GM10266 (cell line): ENCODE measurements at regions not wholly inside any gene's neighbourhood (a gene's known extent, or its start where the extent isn't known, plus 50 kb on each side); places are given as distances from the start of the nearest gene placed in this dataset.

Experiments
- DNase-seq: peaks from one replicate; pipeline ENCODE4 v3.0.0; 2012; ENCODE audit errors: extremely low spot score
- TF ChIP-seq, protein P1 (sequence below): IDR thresholded peaks from 2 replicates; pipeline ENCODE4 v1.5.1; 2012; ENCODE audit warnings: mild to moderate bottlenecking, low read depth; ENCODE audit not compliant: control insufficient read depth, insufficient read depth; ENCODE audit errors: missing control alignments

DNA sequence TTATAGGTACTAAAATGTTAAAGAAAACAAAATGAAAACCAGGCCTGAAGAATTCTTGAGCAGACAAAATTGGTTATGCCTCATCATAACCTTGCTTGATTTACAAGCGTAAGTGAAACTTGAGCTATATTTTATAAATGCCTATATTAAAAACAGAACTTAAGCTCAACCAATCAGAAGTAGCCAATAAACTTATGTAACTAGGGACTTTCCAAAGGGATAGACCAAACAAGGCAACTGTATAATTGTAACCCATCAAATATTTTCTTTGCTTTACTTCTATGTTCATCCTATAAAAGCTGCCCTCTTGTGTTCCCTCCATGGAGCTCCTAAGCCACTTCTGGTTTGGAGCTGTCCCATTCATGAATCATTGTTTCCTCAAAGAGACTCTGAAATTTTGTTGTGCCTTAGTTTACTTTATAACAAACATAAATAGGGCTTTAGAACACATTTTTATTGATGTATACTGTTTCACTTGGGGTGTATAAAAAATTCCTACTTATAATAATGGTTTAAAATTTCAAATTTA is 101.6 kb upstream of the CARMIL1 start:
- no peak for DNase-seq
- TF ChIP-seq, protein P1, sequence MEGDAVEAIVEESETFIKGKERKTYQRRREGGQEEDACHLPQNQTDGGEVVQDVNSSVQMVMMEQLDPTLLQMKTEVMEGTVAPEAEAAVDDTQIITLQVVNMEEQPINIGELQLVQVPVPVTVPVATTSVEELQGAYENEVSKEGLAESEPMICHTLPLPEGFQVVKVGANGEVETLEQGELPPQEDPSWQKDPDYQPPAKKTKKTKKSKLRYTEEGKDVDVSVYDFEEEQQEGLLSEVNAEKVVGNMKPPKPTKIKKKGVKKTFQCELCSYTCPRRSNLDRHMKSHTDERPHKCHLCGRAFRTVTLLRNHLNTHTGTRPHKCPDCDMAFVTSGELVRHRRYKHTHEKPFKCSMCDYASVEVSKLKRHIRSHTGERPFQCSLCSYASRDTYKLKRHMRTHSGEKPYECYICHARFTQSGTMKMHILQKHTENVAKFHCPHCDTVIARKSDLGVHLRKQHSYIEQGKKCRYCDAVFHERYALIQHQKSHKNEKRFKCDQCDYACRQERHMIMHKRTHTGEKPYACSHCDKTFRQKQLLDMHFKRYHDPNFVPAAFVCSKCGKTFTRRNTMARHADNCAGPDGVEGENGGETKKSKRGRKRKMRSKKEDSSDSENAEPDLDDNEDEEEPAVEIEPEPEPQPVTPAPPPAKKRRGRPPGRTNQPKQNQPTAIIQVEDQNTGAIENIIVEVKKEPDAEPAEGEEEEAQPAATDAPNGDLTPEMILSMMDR = no peak

- no peak for DNase-seq
- TF ChIP-seq, protein P1 = no peak
Measured at GRCh38 chr6:25178336-25179035, 100.7 kb upstream of the CARMIL1 start.

DNA sequence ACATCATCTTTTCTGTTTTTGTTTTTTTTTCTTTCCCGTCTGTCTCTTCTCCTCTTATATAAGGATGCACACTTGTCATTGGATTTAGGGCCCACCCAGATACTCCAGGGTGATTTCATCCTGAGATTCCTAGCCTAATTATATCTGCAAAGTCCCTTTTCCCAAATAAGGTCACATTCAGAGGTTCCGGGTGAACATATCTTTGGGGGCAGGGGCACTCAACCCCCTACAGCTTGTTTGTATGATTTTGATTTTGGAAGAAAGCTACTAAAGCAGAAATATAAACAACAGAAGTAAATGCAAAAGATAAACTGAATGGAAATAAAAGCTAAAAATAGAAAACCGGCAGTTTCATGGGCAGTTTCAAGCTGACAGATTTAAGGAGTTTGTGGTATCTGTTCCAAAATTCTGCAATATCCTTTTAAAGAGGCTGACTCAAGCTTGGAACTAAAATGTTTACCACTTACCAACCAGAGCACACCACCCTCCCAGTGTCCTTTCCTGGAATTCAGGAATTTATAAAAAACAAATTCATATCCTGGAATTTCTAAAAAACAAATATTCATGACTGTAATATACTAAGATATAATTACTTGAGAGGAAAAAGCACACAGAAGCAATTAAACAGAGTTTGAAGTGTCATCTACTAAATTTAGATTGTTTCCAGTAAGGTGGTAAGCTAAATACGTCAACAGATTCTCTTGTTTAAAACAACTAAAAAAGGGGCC is 100.0 kb upstream of the CARMIL1 start:
- TF ChIP-seq, protein P1 = no peak
- DNase-seq = no peak

GRCh38 chr6:25180630-25181349 is 98.4 kb upstream of the CARMIL1 start:
- no peak for DNase-seq
- TF ChIP-seq, protein P1 = no peak

DNA sequence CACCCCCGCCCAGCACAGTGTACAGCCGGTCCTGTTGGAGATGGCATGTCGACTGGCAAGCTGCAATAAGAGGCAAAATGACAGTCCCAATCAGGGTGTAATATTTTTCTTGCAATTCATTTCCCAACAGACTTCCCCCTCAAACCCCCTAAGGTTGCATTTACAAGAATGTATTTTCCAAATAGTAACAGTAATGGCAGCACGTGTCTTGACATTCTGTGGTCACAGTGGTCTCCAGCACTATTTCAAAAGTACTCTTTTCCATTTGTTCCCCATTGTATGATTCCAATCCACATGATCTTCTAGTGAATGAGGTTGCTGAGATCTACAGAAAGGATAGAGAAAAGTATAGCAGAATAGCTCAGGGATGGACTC is 97.8 kb upstream of the CARMIL1 start:
- DNase-seq = no peak
- TF ChIP-seq, protein P1 = no peak

DNA sequence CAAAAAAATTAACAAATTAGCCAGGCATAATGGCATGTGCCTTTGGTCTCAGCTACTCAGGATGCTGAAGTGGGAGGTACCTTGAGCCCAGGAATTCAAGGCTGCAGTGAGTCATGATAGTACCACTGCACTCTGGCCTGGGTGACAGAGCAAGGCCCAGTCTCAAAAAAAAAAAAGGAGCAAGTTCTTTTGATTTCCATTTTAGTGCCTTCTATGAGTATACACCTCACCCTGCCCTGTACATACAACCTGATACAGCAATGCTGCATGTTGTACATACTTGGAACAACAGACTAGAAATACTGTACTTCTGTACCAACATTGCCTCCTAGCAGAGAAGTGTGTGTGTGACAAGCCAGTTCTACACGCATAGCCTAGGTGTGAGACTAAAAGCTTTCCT is 97.3 kb upstream of the CARMIL1 start:
- no peak for DNase-seq
- TF ChIP-seq, protein P1 = no peak
